Thymus (tissue), 11 donors: ENCODE measurements at regions not wholly inside any gene's neighbourhood (a gene's known extent, or its start where the extent isn't known, plus 50 kb on each side); places are given as distances from the start of the nearest gene placed in this dataset.
"Not testable (repeated sequence)": the region's sequence is repeated elsewhere in the genome, so short reads cannot be mapped to it uniquely, and the experiment has no call there.

ENCODE experiments used
- DNase-seq, 9 donors: peaks; one replicate each; pipeline ENCODE4 v3.0.0-alpha.2; 2013; ENCODE audit warnings: low spot score in 9 of 9, low read depth in 6 of 9, missing footprints in 1 of 9
- H3K27ac ChIP-seq, 2 donors: one replicate each; pipeline ENCODE4 v1.5.1; 2013; ENCODE audit warnings: control low read depth in 1 of 2, low read depth in 1 of 2, low read length in 1 of 2, mild to moderate bottlenecking in 1 of 2, moderate library complexity in 1 of 2
- H3K27me3 ChIP-seq, 2 donors: one replicate each; pipeline ENCODE4 v1.5.1; 2013; ENCODE audit warnings: low read length in 1 of 2; ENCODE audit not compliant: control insufficient read depth in 2 of 2, insufficient read depth in 1 of 2
- H3K36me3 ChIP-seq, 2 donors: one replicate each; pipeline ENCODE4 v1.5.1; 2013; ENCODE audit warnings: low read length in 1 of 2, mild to moderate bottlenecking in 1 of 2, moderate library complexity in 1 of 2; ENCODE audit not compliant: control insufficient read depth in 2 of 2, insufficient read depth in 2 of 2
- H3K4me1 ChIP-seq, 2 donors: one replicate each; pipeline ENCODE4 v1.5.1; 2013; ENCODE audit warnings: low read length in 2 of 2; ENCODE audit not compliant: control insufficient read depth in 2 of 2, insufficient read depth in 2 of 2
- H3K4me3 ChIP-seq, 2 donors: one replicate each; pipeline ENCODE4 v1.5.1; 2013; ENCODE audit warnings: low read length in 2 of 2, control low read depth in 1 of 2, mild to moderate bottlenecking in 1 of 2
- H3K9me3 ChIP-seq, 2 donors: one replicate each; pipeline ENCODE4 v1.5.1; 2013; ENCODE audit warnings: low read length in 1 of 2, mild to moderate bottlenecking in 1 of 2; ENCODE audit not compliant: control insufficient read depth in 2 of 2, insufficient read depth in 1 of 2
- WGBS: extraction: QIAGEN DNeasy Blood & Tissue Kit; methylation state at CpG from one replicate; pipeline ENCODE4 v1.1.7; 2013; 5-methylcytosine and 5-hydroxymethylcytosine counted together
- donor health status: healthy.

GRCh38 chr3:5052247-5052646 is 69.8 kb upstream of the ARL8B start:
- DNase-seq, result no peak
- H3K4me3 ChIP-seq, result no peak overlapping the region
- no peaks in the 10 kb centered on the region for H3K36me3 ChIP-seq
- WGBS, result 97% methylated on average over 3 of the region's 3 CpGs
- no peaks in the 10 kb centered on the region for H3K27me3 ChIP-seq
- H3K9me3 ChIP-seq, result no peaks in the 10 kb centered on the region
- H3K27ac ChIP-seq, result no peak overlapping the region
- H3K4me1 ChIP-seq, result no peaks in the 10 kb centered on the region

GRCh38 chr3:5053021-5053831 is 68.9 kb upstream of the ARL8B start:
- H3K27ac ChIP-seq, result no peak overlapping the region

GRCh38 chr3:5054098-5054497 is 68.0 kb upstream of the ARL8B start:
- no peak overlapping the region for H3K4me3 ChIP-seq
- no peaks in the 10 kb centered on the region for H3K27me3 ChIP-seq
- no peak overlapping the region for H3K27ac ChIP-seq
- H3K9me3 ChIP-seq, result no peaks in the 10 kb centered on the region
- DNase-seq, result no peak
- no peaks in the 10 kb centered on the region for H3K4me1 ChIP-seq
- H3K36me3 ChIP-seq, result no peaks in the 10 kb centered on the region
- 77% methylated on average over 4 of the region's 4 CpGs for WGBS

More at GRCh38 chr3:5053021-5053831, 68.9 kb upstream of the ARL8B start:
- Histone ChIP-seq H3K9me3 (no peaks in the 10 kb centered on the region), H3K36me3 (no peaks in the 10 kb centered on the region), H3K4me3 (no peak overlapping the region), H3K4me1 (no peaks in the 10 kb centered on the region), H3K27me3 (no peaks in the 10 kb centered on the region)
- WGBS, result 95% methylated on average over 7 of the region's 7 CpGs
- DNase-seq, result no peak

GRCh38 chr3:5054579-5054978 is 67.5 kb upstream of the ARL8B start:
- H3K27me3 ChIP-seq, H3K4me1 ChIP-seq, H3K4me3 ChIP-seq, DNase-seq, H3K36me3 ChIP-seq, H3K27ac ChIP-seq, H3K9me3 ChIP-seq: not testable (repeated sequence)
- 78% methylated on average over 6 of the region's 6 CpGs for WGBS

- no peaks in the 10 kb centered on the region for H3K27me3 ChIP-seq
- no peak overlapping the region for H3K4me3 ChIP-seq
- no peaks in the 10 kb centered on the region for H3K36me3 ChIP-seq
- peak overlapping the region in 1 of 2 donors; percentile 2 for H3K27ac ChIP-seq
- H3K4me1 ChIP-seq, result no peaks in the 10 kb centered on the region
- DNase-seq, result no peak
- H3K9me3 ChIP-seq, result no peaks in the 10 kb centered on the region
- 64% methylated on average over 6 of the region's 6 CpGs for WGBS
These were observed 66.6 kb upstream of the ARL8B start for GRCh38 chr3:5055357-5056110.

- DNase-seq, result no peak
- Histone ChIP-seq H3K27me3 (no peaks in the 10 kb centered on the region), H3K27ac (no peak overlapping the region), H3K36me3 (no peaks in the 10 kb centered on the region), H3K4me3 (no peak overlapping the region), H3K9me3 (no peaks in the 10 kb centered on the region), H3K4me1 (no peaks in the 10 kb centered on the region)
- WGBS, result 96% methylated on average over 3 of the region's 3 CpGs
These were observed 66.0 kb upstream of the ARL8B start for GRCh38 chr3:5056111-5056391.

- Histone ChIP-seq H3K4me3 (no peak overlapping the region), H3K27ac (no peak overlapping the region), H3K27me3 (no peaks in the 10 kb centered on the region), H3K36me3 (no peaks in the 10 kb centered on the region), H3K9me3 (no peaks in the 10 kb centered on the region), H3K4me1 (no peaks in the 10 kb centered on the region)
- WGBS, result 77% methylated on average over 6 of the region's 6 CpGs
- DNase-seq, result no peak
These were observed 64.8 kb upstream of the ARL8B start for GRCh38 chr3:5057272-5057671.

GRCh38 chr3:5057857-5058324 is 64.2 kb upstream of the ARL8B start:
- peak; percentile 47 to 86 (median 70) for DNase-seq
- Histone ChIP-seq H3K36me3 (no peaks in the 10 kb centered on the region), H3K27ac (no peak overlapping the region), H3K27me3 (no peaks in the 10 kb centered on the region), H3K4me3 (no peak overlapping the region), H3K9me3 (no peaks in the 10 kb centered on the region), H3K4me1 (no peaks in the 10 kb centered on the region)
- WGBS, result 50% methylated on average over 7 of the region's 7 CpGs

- no peak overlapping the region for H3K27ac ChIP-seq
- no peak overlapping the region for H3K4me3 ChIP-seq
- H3K27me3 ChIP-seq, result no peaks in the 10 kb centered on the region
- H3K4me1 ChIP-seq, result no peaks in the 10 kb centered on the region
- no peak for DNase-seq
- H3K9me3 ChIP-seq, result no peaks in the 10 kb centered on the region
- H3K36me3 ChIP-seq, result no peaks in the 10 kb centered on the region
These were observed 63.6 kb upstream of the ARL8B start for GRCh38 chr3:5058471-5058951.
